ENCODE measurements at regions not wholly inside any gene's neighbourhood (a gene's known extent, or its start where the extent isn't known, plus 50 kb on each side); places are given as distances from the start of the nearest gene placed in this dataset.
"Not testable (repeated sequence)": the region's sequence is repeated elsewhere in the genome, so short reads cannot be mapped to it uniquely, and the experiment has no call there.

GRCh38 chr5:8525819-8526218, 656.9 kb downstream of the MTRR start:
- Histone ChIP-seq H3K4me1 (ENCODE audit: control insufficient read depth, insufficient read depth, low read length, poor library complexity, severe bottlenecking) (no peaks in the 10 kb centered on the region), H3K4me3 (ENCODE audit: insufficient read depth, low read depth, low read length, poor library complexity, severe bottlenecking) (no peak overlapping the region), H3K9me3 (ENCODE audit: control insufficient read depth, low read length) (no peaks in the 10 kb centered on the region), H3K27ac (ENCODE audit: insufficient read depth, low read length, poor library complexity, severe bottlenecking) (no peak overlapping the region), H3K36me3 (ENCODE audit: control insufficient read depth, insufficient read depth, low read length) (no peaks in the 10 kb centered on the region), H3K27me3 (replicated peaks; ENCODE audit: control insufficient read depth, insufficient read depth, low read length, poor library complexity, severe bottlenecking) (no peaks in the 10 kb centered on the region)
- DNase-seq: no peak

DNA sequence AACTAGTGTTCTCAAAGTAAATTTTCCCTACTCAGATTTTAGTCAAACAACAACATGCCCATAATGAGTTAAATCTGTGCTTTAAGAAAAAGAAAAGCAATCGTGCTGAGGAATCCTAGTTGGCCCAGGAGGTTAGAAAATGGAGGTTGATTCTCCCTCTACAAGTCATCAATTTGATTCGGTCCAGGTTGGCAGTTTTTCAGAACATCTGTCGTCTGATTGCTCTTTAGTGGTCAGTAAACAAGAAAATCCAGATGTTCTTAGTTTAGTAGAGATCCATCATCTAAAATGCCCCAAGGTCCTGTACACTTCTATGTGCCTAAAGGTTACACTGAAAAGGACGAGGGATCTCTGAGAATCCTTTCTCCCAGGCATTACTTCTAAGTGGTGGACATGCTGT, 659.2 kb downstream of the MTRR start:
- no peaks in the 10 kb centered on the region for H3K4me1 ChIP-seq (ENCODE audit: control insufficient read depth, insufficient read depth, low read length, poor library complexity, severe bottlenecking)
- H3K4me3 ChIP-seq (ENCODE audit: insufficient read depth, low read depth, low read length, poor library complexity, severe bottlenecking): no peak overlapping the region
- H3K27me3 ChIP-seq (replicated peaks; ENCODE audit: control insufficient read depth, insufficient read depth, low read length, poor library complexity, severe bottlenecking): no peaks in the 10 kb centered on the region
- no peaks in the 10 kb centered on the region for H3K9me3 ChIP-seq (ENCODE audit: control insufficient read depth, low read length)
- no peak overlapping the region for H3K27ac ChIP-seq (ENCODE audit: insufficient read depth, low read length, poor library complexity, severe bottlenecking)
- no peak for DNase-seq
- H3K36me3 ChIP-seq (ENCODE audit: control insufficient read depth, insufficient read depth, low read length): no peaks in the 10 kb centered on the region

DNA sequence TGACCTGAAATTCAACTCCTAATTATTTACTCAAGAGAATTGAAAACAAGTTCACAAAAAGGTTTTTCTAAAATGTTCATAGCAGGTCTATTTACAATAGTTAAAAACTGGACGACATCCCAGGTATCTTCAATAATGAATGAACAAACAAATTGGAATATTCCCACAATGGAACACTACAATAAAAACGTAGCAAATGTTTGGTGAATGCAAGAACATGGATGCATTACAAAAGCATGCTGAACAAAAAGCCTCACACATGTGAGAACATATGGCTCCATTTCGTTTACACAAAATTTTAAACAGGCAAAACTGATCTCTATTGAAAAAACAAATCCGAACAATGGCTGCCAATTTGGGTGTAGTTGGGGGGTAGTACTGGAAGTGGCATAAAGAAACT, 669.9 kb downstream of the MTRR start:
- no peaks in the 10 kb centered on the region for H3K4me1 ChIP-seq (ENCODE audit: control insufficient read depth, insufficient read depth, low read length, poor library complexity, severe bottlenecking)
- no peak overlapping the region for H3K4me3 ChIP-seq (ENCODE audit: insufficient read depth, low read depth, low read length, poor library complexity, severe bottlenecking)
- H3K36me3 ChIP-seq (ENCODE audit: control insufficient read depth, insufficient read depth, low read length): no peaks in the 10 kb centered on the region
- H3K9me3 ChIP-seq (ENCODE audit: control insufficient read depth, low read length): no peaks in the 10 kb centered on the region
- DNase-seq: no peak
- H3K27ac ChIP-seq (ENCODE audit: insufficient read depth, low read length, poor library complexity, severe bottlenecking): no peak overlapping the region
- no peaks in the 10 kb centered on the region for H3K27me3 ChIP-seq (replicated peaks; ENCODE audit: control insufficient read depth, insufficient read depth, low read length, poor library complexity, severe bottlenecking)

DNA sequence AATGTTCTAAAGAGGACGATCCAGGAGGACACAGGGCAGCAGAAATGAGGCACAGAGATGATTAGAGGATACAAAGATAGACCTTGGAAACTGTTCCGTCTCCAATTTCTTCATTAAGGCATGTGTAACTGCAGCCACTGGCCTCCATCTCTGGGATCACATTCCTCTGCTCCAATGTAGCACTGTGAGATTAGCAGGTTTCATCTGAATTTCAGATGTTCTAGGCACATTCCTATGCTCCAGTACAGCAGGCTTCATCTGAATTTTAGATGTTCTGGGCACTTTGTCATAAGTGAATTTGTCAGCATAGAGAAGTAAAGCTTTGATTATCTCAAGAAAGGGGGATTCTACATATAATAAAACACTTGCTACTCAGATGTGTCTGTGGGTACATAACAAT, 671.4 kb downstream of the MTRR start:
- no peak for DNase-seq
- Histone ChIP-seq H3K27ac (ENCODE audit: insufficient read depth, low read length, poor library complexity, severe bottlenecking) (no peak overlapping the region), H3K4me3 (ENCODE audit: insufficient read depth, low read depth, low read length, poor library complexity, severe bottlenecking) (no peak overlapping the region), H3K4me1 (ENCODE audit: control insufficient read depth, insufficient read depth, low read length, poor library complexity, severe bottlenecking) (no peaks in the 10 kb centered on the region), H3K27me3 (replicated peaks; ENCODE audit: control insufficient read depth, insufficient read depth, low read length, poor library complexity, severe bottlenecking) (no peaks in the 10 kb centered on the region), H3K36me3 (ENCODE audit: control insufficient read depth, insufficient read depth, low read length) (no peaks in the 10 kb centered on the region), H3K9me3 (ENCODE audit: control insufficient read depth, low read length) (no peaks in the 10 kb centered on the region)

- H3K36me3 ChIP-seq (ENCODE audit: control insufficient read depth, insufficient read depth, low read length): no peaks in the 10 kb centered on the region
- no peaks in the 10 kb centered on the region for H3K9me3 ChIP-seq (ENCODE audit: control insufficient read depth, low read length)
- H3K4me1 ChIP-seq (ENCODE audit: control insufficient read depth, insufficient read depth, low read length, poor library complexity, severe bottlenecking): no peaks in the 10 kb centered on the region
- H3K4me3 ChIP-seq (ENCODE audit: insufficient read depth, low read depth, low read length, poor library complexity, severe bottlenecking): no peak overlapping the region
- DNase-seq: no peak
- no peaks in the 10 kb centered on the region for H3K27me3 ChIP-seq (replicated peaks; ENCODE audit: control insufficient read depth, insufficient read depth, low read length, poor library complexity, severe bottlenecking)
- no peak overlapping the region for H3K27ac ChIP-seq (ENCODE audit: insufficient read depth, low read length, poor library complexity, severe bottlenecking)
Measured at GRCh38 chr5:8550921-8551320, 682.0 kb downstream of the MTRR start.

DNA sequence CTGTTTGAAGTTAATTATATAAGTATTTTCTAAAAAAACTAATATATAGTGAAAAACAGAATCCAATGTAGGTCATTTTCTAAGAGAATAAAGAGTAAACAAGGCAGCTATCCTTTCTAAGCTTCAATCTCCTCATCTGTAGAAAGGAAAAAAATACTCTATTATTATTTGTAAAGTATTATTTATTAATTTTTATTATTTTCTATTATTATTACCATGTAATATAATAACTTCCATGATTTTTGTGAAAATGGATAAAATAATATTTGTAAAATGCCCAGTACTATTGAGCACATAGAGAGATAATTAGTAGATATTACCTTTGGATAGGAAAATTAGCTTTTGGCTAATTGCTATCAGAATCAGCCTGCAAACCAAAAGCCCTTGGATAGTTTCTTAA, 684.4 kb downstream of the MTRR start:
- no peak overlapping the region for H3K27ac ChIP-seq (ENCODE audit: insufficient read depth, low read length, poor library complexity, severe bottlenecking)
- H3K4me1 ChIP-seq (ENCODE audit: control insufficient read depth, insufficient read depth, low read length, poor library complexity, severe bottlenecking): no peaks in the 10 kb centered on the region
- H3K9me3 ChIP-seq (ENCODE audit: control insufficient read depth, low read length): no peaks in the 10 kb centered on the region
- no peaks in the 10 kb centered on the region for H3K36me3 ChIP-seq (ENCODE audit: control insufficient read depth, insufficient read depth, low read length)
- H3K4me3 ChIP-seq (ENCODE audit: insufficient read depth, low read depth, low read length, poor library complexity, severe bottlenecking): no peak overlapping the region
- no peak for DNase-seq
- no peaks in the 10 kb centered on the region for H3K27me3 ChIP-seq (replicated peaks; ENCODE audit: control insufficient read depth, insufficient read depth, low read length, poor library complexity, severe bottlenecking)

DNA sequence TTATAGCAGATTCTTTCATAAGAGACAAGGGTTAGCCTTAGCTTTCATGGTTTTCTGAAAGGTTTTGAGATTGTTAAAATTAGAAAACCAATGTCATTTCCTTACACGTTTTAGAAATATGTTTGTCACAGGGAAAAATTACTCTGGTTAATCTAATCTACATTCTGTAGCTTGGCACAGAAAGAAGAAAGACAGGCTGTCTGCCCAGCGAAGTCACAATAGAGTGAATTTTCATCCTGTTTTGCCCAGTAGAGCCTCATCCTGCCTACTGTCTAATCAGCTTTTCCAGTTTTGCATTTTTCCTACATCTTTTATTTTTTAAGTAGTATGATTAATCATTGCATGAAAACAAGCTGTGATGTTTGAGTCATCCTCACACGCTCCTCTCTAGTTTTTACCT, 688.8 kb downstream of the MTRR start:
- no peaks in the 10 kb centered on the region for H3K36me3 ChIP-seq (ENCODE audit: control insufficient read depth, insufficient read depth, low read length)
- no peak for DNase-seq
- H3K27ac ChIP-seq (ENCODE audit: insufficient read depth, low read length, poor library complexity, severe bottlenecking): no peak overlapping the region
- no peaks in the 10 kb centered on the region for H3K9me3 ChIP-seq (ENCODE audit: control insufficient read depth, low read length)
- H3K27me3 ChIP-seq (replicated peaks; ENCODE audit: control insufficient read depth, insufficient read depth, low read length, poor library complexity, severe bottlenecking): no peaks in the 10 kb centered on the region
- no peaks in the 10 kb centered on the region for H3K4me1 ChIP-seq (ENCODE audit: control insufficient read depth, insufficient read depth, low read length, poor library complexity, severe bottlenecking)
- no peak overlapping the region for H3K4me3 ChIP-seq (ENCODE audit: insufficient read depth, low read depth, low read length, poor library complexity, severe bottlenecking)

GRCh38 chr5:8560776-8561175, 691.8 kb downstream of the MTRR start:
- Histone ChIP-seq H3K9me3 (ENCODE audit: control insufficient read depth, low read length) (no peaks in the 10 kb centered on the region), H3K4me3 (ENCODE audit: insufficient read depth, low read depth, low read length, poor library complexity, severe bottlenecking) (no peak overlapping the region), H3K27me3 (replicated peaks; ENCODE audit: control insufficient read depth, insufficient read depth, low read length, poor library complexity, severe bottlenecking) (no peaks in the 10 kb centered on the region), H3K27ac (ENCODE audit: insufficient read depth, low read length, poor library complexity, severe bottlenecking) (no peak overlapping the region), H3K36me3 (ENCODE audit: control insufficient read depth, insufficient read depth, low read length) (no peaks in the 10 kb centered on the region), H3K4me1 (ENCODE audit: control insufficient read depth, insufficient read depth, low read length, poor library complexity, severe bottlenecking) (no peaks in the 10 kb centered on the region)
- no peak for DNase-seq

DNA sequence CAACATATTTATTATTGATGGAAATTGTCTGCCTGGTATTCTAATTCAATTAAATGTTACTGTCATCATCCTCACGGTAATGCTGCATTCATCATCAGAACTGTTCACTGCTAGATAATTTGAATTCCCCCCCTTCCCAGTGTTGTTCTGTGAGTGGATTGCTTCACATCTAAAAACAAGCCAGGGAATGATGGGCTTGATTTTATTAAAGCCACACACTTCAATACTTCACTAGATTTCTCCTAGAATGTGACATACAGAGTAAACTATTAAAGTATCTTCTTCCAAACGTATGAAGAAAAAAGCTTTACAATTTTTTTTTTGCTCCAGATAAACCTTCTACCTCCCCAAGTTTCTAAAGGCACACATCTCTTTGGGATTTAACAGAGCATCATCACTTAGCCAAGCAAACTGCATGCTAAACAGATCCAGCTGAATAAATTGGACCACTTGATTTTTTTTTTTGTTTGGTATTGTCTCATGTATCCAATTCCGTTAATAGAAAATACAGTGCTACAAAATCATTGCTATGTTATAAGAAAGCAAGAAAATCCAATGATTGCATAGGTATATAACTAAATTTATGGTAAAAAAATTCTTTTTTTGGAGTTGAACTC, 692.4 kb downstream of the MTRR start:
- DNase-seq: no peak
- Histone ChIP-seq H3K27ac (ENCODE audit: insufficient read depth, low read length, poor library complexity, severe bottlenecking) (no peak overlapping the region), H3K27me3 (replicated peaks; ENCODE audit: control insufficient read depth, insufficient read depth, low read length, poor library complexity, severe bottlenecking) (no peaks in the 10 kb centered on the region), H3K36me3 (ENCODE audit: control insufficient read depth, insufficient read depth, low read length) (no peaks in the 10 kb centered on the region), H3K9me3 (ENCODE audit: control insufficient read depth, low read length) (no peaks in the 10 kb centered on the region), H3K4me3 (ENCODE audit: insufficient read depth, low read depth, low read length, poor library complexity, severe bottlenecking) (no peak overlapping the region), H3K4me1 (ENCODE audit: control insufficient read depth, insufficient read depth, low read length, poor library complexity, severe bottlenecking) (no peaks in the 10 kb centered on the region)

GRCh38 chr5:8561854-8562253, 692.9 kb downstream of the MTRR start:
- DNase-seq: no peak
- no peak overlapping the region for H3K27ac ChIP-seq (ENCODE audit: insufficient read depth, low read length, poor library complexity, severe bottlenecking)
- no peaks in the 10 kb centered on the region for H3K36me3 ChIP-seq (ENCODE audit: control insufficient read depth, insufficient read depth, low read length)
- H3K4me1 ChIP-seq (ENCODE audit: control insufficient read depth, insufficient read depth, low read length, poor library complexity, severe bottlenecking): no peaks in the 10 kb centered on the region
- no peak overlapping the region for H3K4me3 ChIP-seq (ENCODE audit: insufficient read depth, low read depth, low read length, poor library complexity, severe bottlenecking)
- no peaks in the 10 kb centered on the region for H3K27me3 ChIP-seq (replicated peaks; ENCODE audit: control insufficient read depth, insufficient read depth, low read length, poor library complexity, severe bottlenecking)
- no peaks in the 10 kb centered on the region for H3K9me3 ChIP-seq (ENCODE audit: control insufficient read depth, low read length)

DNA sequence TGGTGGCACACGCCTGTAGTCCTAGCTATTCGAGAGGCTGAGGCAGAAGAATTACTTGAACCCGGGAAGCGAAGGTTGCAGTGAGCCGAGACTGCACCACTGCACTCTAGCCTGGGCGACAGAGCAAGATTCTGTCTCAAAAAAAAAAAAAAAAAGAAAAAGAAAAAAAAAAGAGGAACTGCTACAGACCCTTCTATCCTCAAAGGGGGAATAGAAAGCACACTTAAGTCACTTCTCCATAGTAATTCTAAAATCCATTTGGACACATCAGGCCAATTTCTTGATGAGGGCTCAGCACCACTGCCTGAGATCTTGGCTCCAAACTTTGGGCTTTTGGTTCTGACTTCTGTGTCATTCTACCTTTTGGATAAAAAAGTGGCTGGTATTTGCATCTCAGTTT, 694.6 kb downstream of the MTRR start:
- H3K4me1 ChIP-seq (ENCODE audit: control insufficient read depth, insufficient read depth, low read length, poor library complexity, severe bottlenecking); H3K36me3 ChIP-seq (ENCODE audit: control insufficient read depth, insufficient read depth, low read length); H3K27me3 ChIP-seq (replicated peaks; ENCODE audit: control insufficient read depth, insufficient read depth, low read length, poor library complexity, severe bottlenecking); H3K9me3 ChIP-seq (ENCODE audit: control insufficient read depth, low read length); H3K4me3 ChIP-seq (ENCODE audit: insufficient read depth, low read depth, low read length, poor library complexity, severe bottlenecking); H3K27ac ChIP-seq (ENCODE audit: insufficient read depth, low read length, poor library complexity, severe bottlenecking); DNase-seq: not testable (repeated sequence)

All from effector memory CD4-positive, alpha-beta T cell (primary cell).